HG03196 (cell line): ENCODE measurements at regions not wholly inside any gene's neighbourhood (a gene's known extent, or its start where the extent isn't known, plus 50 kb on each side); places are given as distances from the start of the nearest gene placed in this dataset.

Experiments
- ATAC-seq: cut with Tn5 transposase; IDR thresholded peaks from one replicate; pipeline ENCODE4 v1.9.1; 2021; ENCODE audit not compliant: unreplicated experiment

DNA sequence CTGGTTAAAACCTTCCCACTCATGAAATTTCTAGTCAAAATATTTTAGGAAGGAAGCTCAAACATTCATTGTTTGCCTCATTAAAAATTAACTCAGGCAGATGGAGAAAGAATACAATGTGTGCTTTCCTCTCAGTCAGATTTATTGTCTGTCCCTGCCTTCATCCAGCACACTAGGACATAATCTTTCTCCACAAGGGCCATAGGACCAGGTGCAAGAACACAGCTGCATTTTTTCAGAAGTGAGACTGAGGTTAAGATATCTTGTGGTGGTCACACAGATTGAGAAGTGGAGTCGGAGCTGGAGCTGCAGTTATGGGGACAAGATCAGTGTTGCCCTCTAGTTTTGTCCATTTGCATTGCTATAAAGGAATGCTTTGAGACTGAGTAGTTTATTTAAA is 666.3 kb downstream of the CCSER2 start:
- ATAC-seq, result no peak

DNA sequence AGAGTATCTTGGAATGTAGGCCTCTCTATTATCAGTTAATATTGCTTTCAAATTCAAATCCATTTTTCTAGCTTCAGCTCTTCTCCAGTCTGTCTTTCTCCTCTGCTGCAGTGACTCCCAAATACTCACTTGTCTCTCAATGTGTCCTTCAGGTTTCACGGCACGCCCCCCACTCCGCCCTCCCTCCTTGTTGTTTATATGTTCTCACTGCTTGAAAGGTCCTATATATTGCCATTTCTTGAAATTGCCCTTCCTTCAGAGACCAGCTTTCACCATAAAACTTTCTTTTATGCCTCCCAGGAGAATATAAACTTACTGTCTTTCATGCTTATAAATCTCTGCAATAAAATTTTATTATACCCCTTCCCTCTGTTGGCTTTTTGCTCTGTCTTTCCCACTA is 668.2 kb downstream of the CCSER2 start:
- ATAC-seq, result no peak

DNA sequence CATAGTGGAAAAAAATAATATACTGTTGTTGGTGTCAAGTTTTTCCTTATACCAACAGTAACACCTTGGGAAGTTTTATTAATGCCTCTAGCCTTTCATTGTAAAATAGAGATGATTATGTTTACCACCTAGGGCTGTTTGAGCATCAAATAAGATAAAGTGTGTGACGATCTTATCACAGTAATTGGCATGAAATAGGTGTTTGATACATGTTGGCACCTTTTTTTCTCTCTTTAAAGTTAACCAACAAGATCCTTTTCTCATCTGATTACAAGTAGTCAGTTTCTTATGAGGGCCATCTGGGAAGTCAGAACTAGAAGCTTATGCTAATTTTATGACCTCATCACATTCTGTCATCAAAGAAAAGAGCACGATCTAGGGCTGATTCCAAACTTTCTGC is 669.5 kb downstream of the CCSER2 start:
- no peak for ATAC-seq

DNA sequence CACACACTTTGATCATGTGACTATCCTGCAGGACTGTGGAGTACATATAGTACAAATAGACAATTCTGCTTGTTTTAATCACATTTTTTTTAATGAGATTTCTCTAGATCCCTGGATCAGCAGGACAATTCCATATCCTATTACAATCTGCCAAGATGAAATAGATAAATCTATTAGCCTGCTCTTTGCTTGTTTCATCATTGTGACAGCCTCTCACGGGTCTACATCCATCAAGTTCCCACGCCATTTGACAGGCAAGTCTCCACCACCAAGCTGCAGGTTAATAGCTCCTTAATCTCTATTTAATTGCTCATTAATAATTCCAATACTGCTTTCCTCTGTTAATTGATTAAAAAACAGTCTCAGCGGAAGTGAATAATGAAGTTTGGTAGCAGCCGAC is 671.5 kb downstream of the CCSER2 start:
- no peak for ATAC-seq

DNA sequence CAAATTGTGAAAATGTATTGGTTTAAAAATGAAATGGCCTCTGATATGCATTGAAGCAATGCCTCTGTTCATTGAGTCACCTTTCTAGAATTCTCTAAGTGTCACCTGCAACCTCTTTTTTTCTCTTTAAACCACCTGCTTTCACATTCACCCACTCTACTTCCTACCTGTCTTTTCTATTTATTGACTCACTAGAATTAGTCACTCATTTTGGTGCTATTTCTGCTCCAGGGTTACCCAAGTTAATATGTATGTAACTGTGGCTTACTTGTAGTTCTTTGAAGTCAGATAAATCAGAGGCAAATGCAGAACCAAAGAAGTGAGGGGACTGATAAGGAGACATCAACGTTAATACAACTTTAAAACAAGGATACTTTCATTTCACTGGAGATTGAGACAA is 674.7 kb downstream of the CCSER2 start:
- ATAC-seq, result peak; percentile 55

DNA sequence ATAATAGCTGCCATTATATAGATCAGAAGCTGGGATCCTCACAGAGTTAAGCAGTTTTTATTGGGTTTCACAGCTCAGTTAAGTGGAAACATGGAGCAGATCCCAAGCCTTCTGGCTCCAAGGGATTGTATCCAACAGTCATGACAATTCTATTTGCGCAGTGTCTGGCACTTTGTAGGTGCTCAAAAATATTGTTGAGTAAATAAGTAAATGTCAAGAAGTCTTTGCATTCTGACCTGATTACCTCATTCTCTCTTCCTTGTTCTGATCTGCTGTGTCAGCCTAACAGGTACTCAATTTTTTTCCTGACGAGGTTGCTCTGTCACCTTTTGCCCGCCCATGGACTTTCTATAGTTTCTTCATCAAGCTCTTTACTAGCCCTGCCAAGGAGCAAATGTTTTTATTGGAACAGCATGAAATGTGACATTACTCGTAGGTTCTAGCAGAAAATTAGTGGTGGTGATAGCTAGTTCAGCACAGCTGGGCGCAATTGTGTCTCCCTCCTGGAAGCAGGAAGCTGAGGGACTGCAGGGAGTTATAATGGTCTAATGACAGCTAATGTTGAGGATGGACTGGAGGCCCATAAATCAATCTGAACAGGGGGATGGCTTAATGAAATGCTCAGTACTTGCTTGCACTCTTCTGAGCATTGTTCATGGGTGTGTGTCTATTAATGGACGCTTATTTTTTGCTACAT is 680.2 kb downstream of the CCSER2 start:
- ATAC-seq, result no peak

DNA sequence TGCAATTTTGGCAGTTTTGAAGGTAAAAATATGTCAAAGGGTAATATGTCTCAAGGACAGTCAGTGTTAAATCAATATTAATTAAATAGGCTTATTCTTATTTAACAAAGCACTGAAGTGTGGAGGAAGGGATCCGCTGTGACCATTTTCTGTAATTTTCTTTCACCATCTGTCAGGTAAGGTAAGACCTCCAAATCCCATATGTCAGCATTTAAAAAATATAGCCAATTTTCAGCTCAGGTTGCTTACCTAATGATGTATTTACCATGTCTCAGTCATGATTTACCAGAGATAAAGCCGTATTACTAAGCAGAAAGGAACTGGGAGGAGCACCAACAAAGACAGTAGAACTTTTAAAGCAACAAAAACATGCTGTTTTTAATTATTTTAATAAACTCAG is 683.9 kb downstream of the CCSER2 start:
- ATAC-seq, result no peak

DNA sequence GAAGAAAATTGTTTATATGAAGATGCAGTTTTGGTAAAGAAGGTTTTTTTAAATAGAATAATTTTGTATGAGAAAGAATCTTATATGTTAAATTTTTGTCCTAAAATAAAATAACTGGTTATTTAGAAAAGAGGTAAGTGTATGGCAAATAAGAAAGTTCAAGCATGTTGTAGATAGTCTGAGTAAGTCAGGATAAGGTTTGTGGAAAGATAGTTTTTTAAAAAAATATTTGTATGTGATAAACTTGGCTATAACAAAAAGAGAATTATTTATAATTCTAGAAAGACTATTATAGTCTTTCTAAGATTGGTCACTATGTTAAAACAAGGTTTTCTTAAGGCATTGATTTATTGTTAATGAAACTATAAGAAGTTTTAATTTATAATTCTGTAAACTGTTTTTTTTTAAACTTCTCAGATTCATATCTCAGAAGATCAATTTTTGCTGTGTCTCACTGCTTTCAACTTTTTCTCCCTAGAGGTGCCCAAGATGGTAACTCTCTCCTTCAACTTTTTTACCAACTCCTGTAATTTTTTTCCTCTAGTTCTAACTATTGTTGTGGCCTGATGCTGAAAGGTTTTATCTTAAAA is 698.6 kb downstream of the CCSER2 start:
- no peak for ATAC-seq

DNA sequence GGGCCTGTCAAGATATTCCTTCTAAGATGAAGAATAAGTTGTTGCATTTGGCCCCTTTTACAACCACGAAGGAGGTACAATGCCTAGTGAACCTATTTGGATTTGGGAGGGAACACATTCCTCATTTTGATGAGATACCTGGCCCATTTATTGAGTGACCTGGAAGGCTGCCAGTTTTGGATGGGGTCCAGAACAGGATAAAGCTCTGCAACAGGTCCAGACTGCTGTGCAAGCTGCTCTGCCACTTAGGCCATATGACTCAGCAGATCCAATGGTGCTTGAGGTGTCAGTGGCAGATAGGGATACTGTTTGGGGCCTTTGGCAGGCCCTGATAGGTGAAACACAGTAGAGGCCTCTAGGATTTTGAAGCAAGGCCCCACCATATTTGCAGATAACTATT is 704.6 kb downstream of the CCSER2 start:
- ATAC-seq, result no peak

DNA sequence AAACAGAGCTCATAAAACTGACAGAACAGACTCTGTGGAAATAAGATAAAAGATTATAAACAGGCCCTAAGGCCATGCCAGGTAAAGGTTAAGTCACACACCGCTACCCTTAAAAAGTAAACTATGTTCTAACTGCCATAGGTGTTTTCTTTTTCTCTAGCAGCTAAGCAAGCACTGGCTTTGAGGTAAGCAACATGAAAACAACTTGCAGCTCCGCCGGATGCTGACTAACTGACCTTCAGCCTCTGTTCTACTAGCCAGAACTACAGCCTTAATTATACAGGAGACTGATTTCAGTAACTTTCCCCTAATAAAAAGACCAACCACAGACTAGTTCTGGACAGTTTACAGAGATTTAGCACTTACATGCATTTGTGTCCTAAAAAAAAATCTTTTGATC is 708.3 kb downstream of the CCSER2 start:
- no peak for ATAC-seq

DNA sequence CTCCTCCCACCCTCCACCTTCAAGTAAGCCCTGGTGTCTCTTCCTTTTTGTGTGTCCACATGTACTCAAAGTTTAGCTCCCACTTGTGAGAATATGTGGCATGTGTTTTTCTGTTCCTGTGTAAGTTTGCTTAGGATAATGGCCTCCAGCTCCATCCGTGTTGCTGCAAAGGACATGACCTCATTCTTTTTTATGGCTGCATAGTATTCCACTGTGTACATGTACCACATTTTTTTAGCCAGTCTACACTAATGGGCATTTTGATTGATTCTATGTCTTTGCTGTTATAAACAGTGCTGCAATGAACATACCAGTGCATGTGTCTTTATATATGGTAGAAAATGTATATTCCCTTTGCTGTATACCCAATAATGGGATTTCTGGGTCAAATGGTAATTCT is 710.9 kb downstream of the CCSER2 start:
- ATAC-seq, result no peak

DNA sequence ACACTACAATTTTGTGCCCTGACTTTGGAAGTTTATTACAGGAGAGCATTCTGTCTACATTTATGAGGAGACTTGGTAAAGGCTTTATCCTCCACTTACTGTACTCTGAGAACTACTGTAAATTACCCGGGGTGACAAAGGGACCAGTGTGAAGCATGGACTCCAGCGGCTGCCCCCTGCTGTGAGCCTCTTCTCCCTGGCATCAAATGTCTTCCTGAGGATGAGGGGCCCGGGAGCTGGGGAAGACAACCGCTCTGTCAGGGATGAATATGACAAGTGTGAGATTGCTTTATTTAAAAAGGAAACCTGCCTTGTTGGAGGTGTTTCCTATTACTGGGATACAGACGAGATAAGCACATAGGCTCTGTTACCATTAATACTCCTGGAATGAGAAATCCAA is 714.8 kb downstream of the CCSER2 start:
- ATAC-seq, result no peak

DNA sequence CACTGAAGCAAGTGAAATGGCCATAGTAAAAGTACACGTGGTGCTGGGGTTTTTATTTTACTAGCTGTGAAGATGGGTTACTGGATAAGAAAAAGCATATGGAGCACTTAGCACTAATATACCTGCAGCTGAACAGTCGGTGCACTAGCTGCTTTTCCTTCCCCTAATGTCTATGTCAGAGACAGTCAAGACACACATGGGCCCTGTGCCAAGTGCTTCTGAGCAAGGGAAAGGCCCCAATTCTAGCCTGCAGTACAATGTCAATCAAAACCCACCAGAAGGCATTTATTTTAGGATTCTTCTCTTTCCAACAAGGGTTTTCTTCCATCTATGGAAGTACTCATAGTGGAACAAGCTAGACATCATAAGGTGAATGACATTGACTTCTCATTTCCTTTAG is 716.7 kb downstream of the CCSER2 start:
- ATAC-seq, result no peak

DNA sequence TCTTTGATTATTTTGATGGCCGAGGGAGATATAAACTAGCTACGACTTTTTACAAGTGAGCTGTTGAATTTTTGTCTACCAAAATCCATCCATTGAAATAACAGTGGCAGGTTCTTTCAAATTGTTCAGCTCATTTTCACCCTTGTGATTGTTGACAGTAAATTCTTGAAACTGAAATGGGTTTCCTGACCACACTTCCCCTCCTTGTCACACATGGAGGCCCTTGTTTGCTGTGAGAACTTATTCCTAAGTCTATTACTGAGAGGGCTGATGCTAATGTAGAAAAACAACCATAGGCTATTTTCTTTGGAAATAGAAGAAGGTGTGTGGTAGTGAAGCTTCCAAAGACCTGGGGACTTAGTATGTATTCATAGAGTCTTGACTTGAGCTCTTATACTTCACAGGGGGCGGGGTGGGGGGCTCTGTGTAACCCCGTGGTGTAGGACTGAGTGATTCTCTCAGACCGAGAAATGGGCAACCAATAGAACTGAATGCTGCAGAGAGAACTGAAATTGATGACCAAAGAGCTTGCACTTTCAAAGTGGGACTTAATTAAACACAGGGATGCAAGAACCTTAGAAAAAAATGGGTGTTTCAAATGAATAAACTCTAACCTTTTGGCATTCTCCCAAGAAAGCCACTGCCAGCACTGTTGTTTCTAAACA is 718.9 kb downstream of the CCSER2 start:
- ATAC-seq, result no peak

DNA sequence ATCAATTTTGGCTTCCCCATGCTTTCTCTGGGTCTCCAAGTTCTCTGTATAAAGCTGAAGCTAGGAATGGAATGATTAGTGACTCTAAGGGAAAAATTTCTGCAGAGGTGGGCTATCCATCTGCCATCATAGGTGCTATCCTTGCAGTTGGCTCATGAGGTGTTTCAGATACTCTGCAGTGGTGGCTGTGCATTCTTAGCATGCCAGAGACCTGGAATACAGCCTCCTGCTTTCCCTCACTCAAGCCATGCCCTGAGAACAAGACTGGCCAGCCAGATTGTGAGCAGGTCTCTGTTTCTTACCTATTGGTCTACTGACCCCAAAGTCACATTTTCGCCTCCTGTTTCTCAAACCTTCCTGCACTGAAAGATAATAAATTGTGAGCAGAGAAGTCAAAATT is 719.6 kb downstream of the CCSER2 start:
- ATAC-seq, result no peak

DNA sequence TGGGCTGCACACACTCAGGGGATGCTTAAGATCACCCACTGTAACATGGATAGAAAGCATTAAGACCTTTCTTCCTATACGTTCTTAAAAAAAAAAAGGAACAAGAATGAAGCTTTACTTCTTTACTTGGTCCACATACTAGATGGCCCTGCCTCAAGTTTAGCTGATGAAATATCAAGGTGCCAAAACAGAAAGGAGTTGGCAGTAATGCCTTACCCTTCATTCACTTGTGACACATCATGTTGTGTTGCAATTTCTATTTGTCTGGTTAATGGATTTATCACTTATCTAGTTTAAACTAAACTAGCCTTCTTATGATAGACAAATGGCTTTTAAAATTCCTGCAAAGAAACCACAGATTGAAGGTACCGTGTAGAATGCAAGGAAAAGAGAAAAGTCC is 720.3 kb downstream of the CCSER2 start:
- ATAC-seq, result no peak

DNA sequence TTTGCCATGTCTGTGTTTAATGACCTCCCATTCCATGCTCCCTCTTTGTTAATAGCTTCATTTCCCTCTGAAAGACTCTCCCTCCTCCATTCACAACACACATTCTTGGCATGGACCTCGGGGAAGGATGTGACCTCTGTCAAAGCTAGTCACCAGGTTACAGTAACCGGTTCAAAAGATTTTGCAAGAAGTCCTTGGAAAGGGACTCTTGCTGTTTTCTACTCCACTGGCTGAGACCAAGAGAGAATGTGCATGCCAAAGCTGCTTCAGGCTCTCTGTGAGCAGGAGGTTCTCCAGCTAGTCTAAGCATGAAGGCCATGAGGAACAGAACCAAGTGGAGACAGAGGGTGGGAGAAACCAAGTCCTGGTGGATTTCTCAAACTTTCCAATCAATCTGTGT is 732.6 kb downstream of the CCSER2 start:
- ATAC-seq, result no peak

DNA sequence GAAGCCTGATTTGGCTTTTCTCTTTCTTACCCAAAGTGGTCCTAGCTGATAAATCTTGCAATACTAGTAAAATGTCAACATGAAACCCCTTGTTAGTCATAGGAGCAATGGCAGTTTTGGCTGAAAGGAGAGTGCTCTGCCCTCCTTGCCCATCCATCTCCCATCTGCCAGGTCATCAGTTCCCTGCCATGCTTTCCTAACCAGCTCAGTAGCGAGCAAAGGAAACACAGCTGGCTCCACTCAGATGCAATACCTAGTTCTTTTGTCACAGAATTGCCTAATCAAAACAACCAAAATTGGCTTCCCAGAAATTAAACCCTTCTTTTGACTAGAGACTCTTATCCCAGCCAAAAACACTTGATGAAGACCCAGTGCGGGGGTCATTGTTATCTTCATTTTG is 733.0 kb downstream of the CCSER2 start:
- no peak for ATAC-seq

DNA sequence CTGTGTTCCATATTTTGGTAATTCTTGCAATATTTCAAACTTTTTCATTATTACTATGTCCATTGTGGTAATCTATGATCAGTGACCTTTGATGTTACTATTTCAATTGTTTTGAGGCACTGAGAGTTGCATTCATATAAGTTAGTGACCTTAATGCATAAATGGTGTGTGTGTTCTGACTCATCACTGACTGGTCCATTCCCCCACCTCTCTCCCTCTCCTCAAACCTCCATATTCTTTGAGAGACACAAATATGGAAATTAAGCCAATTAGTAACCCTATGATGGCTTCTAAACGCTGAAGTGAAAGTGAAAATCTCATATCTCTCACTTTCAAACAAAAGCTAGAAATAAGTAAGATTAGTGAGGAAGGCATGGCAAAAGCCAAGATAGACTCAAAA is 739.6 kb downstream of the CCSER2 start:
- no peak for ATAC-seq

DNA sequence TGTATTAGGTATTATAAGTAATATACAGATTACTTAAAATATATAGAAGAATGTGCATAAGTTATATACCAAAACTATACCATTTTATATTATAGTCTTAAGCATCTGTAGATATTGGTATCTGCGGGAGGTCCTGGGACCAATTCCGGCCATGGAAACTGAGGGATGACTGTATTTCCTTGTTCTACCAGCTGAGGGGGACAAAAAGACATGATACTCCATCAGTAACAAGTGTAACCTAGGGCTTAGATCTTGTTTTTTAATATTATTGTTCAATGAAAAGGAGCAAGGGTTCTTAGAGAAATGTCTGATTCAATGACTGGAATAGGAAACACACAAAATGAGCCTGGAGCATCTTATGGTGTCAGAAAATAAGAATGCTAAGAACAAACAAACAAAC is 752.5 kb downstream of the CCSER2 start:
- ATAC-seq, result no peak

DNA sequence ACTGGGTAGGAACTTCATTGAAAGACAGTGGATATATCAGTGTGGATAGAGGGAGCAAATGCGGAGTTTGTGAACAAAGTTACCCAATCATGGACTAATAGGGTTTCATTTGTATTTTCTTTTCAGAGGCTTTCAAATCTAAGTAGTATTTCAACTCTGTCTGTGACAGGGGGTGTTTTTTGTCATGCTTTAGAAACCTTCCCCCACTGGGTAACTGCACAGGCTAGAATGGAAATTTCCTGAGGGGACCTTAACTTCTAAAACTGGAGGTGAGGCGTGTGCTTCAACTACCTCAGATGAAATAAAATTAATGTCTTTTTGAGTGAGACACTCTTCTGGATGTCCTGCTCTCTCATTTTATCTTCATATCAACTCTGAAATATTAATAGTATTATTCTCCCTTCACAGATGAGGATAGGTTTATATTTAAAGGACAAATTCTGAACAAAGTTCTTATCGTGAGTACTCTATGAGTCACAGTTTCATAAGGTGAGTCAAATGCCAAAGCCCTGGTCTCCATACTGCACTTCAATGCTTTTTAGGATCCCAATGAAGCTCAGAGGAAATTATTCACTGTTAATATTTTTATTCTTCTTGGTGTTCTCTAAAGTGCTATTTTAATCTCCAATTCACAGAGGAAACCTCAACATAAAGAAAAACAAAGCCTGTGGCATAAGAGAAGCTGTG is 770.6 kb downstream of the CCSER2 start:
- no peak for ATAC-seq

DNA sequence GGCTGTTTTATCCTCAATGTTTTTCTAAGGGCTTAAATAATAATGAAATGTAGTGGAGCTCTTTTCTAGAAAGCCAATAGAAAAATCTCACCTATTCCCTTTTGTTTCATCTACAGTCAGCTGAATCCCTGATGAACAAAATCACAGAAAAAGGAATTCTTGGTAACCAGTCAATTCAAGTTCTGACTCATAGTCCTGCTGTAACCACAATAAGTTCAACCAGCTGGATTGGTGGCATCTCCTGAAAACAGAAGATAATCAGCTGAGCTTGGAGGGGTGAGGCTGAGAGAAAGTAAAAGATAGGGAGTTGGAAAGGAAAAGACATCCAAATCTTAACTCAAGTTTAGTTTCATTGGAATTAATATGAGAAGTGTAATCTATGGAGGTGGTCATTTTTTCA is 772.1 kb downstream of the CCSER2 start:
- no peak for ATAC-seq
